GM18909 (cell line): ENCODE measurements at regions not wholly inside any gene's neighbourhood (a gene's known extent, or its start where the extent isn't known, plus 50 kb on each side); places are given as distances from the start of the nearest gene placed in this dataset.

Source experiments
- ATAC-seq: cut with Tn5 transposase; IDR thresholded peaks from one replicate; pipeline ENCODE4 v1.9.1; 2021; ENCODE audit warnings: mild to moderate bottlenecking; ENCODE audit not compliant: unreplicated experiment, poor library complexity

GRCh38 chr17:12568358-12569251, 97.1 kb upstream of the MYOCD start:
- ATAC-seq, result no peak

- no peak for ATAC-seq
Observed at GRCh38 chr17:12571606-12572005, 94.1 kb upstream of the MYOCD start.

- ATAC-seq, result no peak
Observed at GRCh38 chr17:12574525-12574924, 91.2 kb upstream of the MYOCD start.

- ATAC-seq, result no peak
Observed at GRCh38 chr17:12575641-12576040, 90.0 kb upstream of the MYOCD start.

- no peak for ATAC-seq
Observed at GRCh38 chr17:12579288-12579687, 86.4 kb upstream of the MYOCD start.

- no peak for ATAC-seq
Observed at GRCh38 chr17:12580640-12581039, 85.0 kb upstream of the MYOCD start.

GRCh38 chr17:12584727-12585126, 81.0 kb upstream of the MYOCD start:
- ATAC-seq, result no peak

GRCh38 chr17:12588531-12588930, 77.2 kb upstream of the MYOCD start:
- ATAC-seq, result no peak

- no peak for ATAC-seq
Observed at GRCh38 chr17:12590417-12590816, 75.3 kb upstream of the MYOCD start.

- no peak for ATAC-seq
Observed at GRCh38 chr17:12591021-12591735, 74.5 kb upstream of the MYOCD start.

GRCh38 chr17:12592941-12593340, 72.7 kb upstream of the MYOCD start:
- no peak for ATAC-seq

- no peak for ATAC-seq
Observed at GRCh38 chr17:12596961-12597360, 68.7 kb upstream of the MYOCD start.

GRCh38 chr17:12597895-12598294, 67.8 kb upstream of the MYOCD start:
- ATAC-seq, result no peak

- no peak for ATAC-seq
Observed at GRCh38 chr17:12599186-12599920, 66.3 kb upstream of the MYOCD start.

GRCh38 chr17:12600349-12600748, 65.3 kb upstream of the MYOCD start:
- no peak for ATAC-seq

GRCh38 chr17:12603566-12603965, 62.1 kb upstream of the MYOCD start:
- ATAC-seq, result no peak

GRCh38 chr17:12605222-12605621, 60.5 kb upstream of the MYOCD start:
- ATAC-seq, result no peak

GRCh38 chr17:12613566-12613965, 52.1 kb upstream of the MYOCD start:
- ATAC-seq, result no peak
